ENCODE measurements at regions not wholly inside any gene's neighbourhood (a gene's known extent, or its start where the extent isn't known, plus 50 kb on each side); places are given as distances from the start of the nearest gene placed in this dataset.

GRCh38 chr9:38192731-38193265, 123.8 kb upstream of the SHB start:
- ATAC-seq, result no peak
- no peak for TF ChIP-seq CTCF (IDR thresholded peaks at IDR 0.05)
- H3K4me3 ChIP-seq, result no peak overlapping the region
- peaks cover 0 to 3% of the 10 kb centered on the region in 2 donors for H3K27me3 ChIP-seq
- no peaks in the 10 kb centered on the region for H3K36me3 ChIP-seq
- no peak for DNase-seq
- no peaks in the 10 kb centered on the region for H3K4me1 ChIP-seq
- H3K27ac ChIP-seq, result no peak overlapping the region
- no peaks in the 10 kb centered on the region for H3K9me3 ChIP-seq
- intact Hi-C loops (cut with DNase I), result no loop called here

GRCh38 chr9:38186404-38187115, 117.5 kb upstream of the SHB start:
- Histone ChIP-seq H3K27ac (no peak overlapping the region), H3K36me3 (no peaks in the 10 kb centered on the region), H3K4me1 (no peaks in the 10 kb centered on the region), H3K9me3 (no peaks in the 10 kb centered on the region), H3K4me3 (no peak overlapping the region), H3K27me3 (no peaks in the 10 kb centered on the region)
- no peak for ATAC-seq
- TF ChIP-seq CTCF (IDR thresholded peaks at IDR 0.05), result no peak
- DNase-seq, result no peak
- intact Hi-C loops (cut with DNase I), result no loop called here

- H3K4me1 ChIP-seq, result no peaks in the 10 kb centered on the region
- H3K9me3 ChIP-seq, result no peaks in the 10 kb centered on the region
- intact Hi-C loops (cut with DNase I), result no loop called here
- DNase-seq, result no peak
- no peak for ATAC-seq
- no peaks in the 10 kb centered on the region for H3K27me3 ChIP-seq
- no peak overlapping the region for H3K4me3 ChIP-seq
- H3K36me3 ChIP-seq, result no peaks in the 10 kb centered on the region
- no peak overlapping the region for H3K27ac ChIP-seq
- no peak for TF ChIP-seq CTCF (IDR thresholded peaks at IDR 0.05)
Measured at GRCh38 chr9:38185647-38186403, 116.8 kb upstream of the SHB start.

GRCh38 chr9:38183994-38184568, 115.1 kb upstream of the SHB start:
- no peak for TF ChIP-seq CTCF (IDR thresholded peaks at IDR 0.05)
- H3K27me3 ChIP-seq, result no peaks in the 10 kb centered on the region
- ATAC-seq (no peak), DNase-seq (no peak)
- no peak overlapping the region for H3K27ac ChIP-seq
- no peaks in the 10 kb centered on the region for H3K9me3 ChIP-seq
- no peak overlapping the region for H3K4me3 ChIP-seq
- intact Hi-C loops (cut with DNase I), result no loop called here
- H3K4me1 ChIP-seq, result no peaks in the 10 kb centered on the region
- H3K36me3 ChIP-seq, result no peaks in the 10 kb centered on the region

GRCh38 chr9:38182321-38182720, 113.3 kb upstream of the SHB start:
- DNase-seq, result no peak
- Histone ChIP-seq H3K4me1 (no peaks in the 10 kb centered on the region), H3K4me3 (no peak overlapping the region), H3K27me3 (no peaks in the 10 kb centered on the region), H3K27ac (no peak overlapping the region), H3K9me3 (no peaks in the 10 kb centered on the region), H3K36me3 (no peaks in the 10 kb centered on the region)
- TF ChIP-seq CTCF (IDR thresholded peaks at IDR 0.05), result no peak
- no peak for ATAC-seq
- intact Hi-C loops (cut with DNase I), result no loop called here

Data from left lung (tissue), 4 donors.